AG04450 (cell line): ENCODE measurements at regions not wholly inside any gene's neighbourhood (a gene's known extent, or its start where the extent isn't known, plus 50 kb on each side); places are given as distances from the start of the nearest gene placed in this dataset.

Experiments
- CTCF ChIA-PET: fragments of 300-600, 350-600 bp; formaldehyde crosslinking; extraction: SDS; loops from one replicate; lab custom pipeline; 2022; ENCODE audit warnings: antibody characterized with exemption, inconsistent platforms; lab: Charles Lee
- POLR2A ChIA-PET: fragments of 350-600 bp; formaldehyde crosslinking; extraction: SDS; loops from one replicate; lab custom pipeline; 2021; ENCODE audit warnings: antibody characterized with exemption, inconsistent platforms; lab: Yijun Ruan, JAX
- DNase-seq: peaks from one replicate; pipeline ENCODE4 v3.0.0-alpha.2; 2011; ENCODE audit warnings: low read depth, low spot score
- H3K27ac ChIP-seq: one replicate; pipeline ENCODE4 v1.5.1; 2012; ENCODE audit warnings: low read depth, low read length, control low read depth
- H3K27me3 ChIP-seq: one replicate; pipeline ENCODE4 v1.6.0; 2012; ENCODE audit warnings: low read length; ENCODE audit not compliant: control insufficient read depth, insufficient read depth
- H3K4me3 ChIP-seq: 2 replicates; pipeline ENCODE4 v1.5.1; 2011; ENCODE audit warnings: mild to moderate bottlenecking, low read depth, low read length, control low read depth
- H3K9me3 ChIP-seq: 2 replicates; pipeline ENCODE4 v1.5.1; 2012; ENCODE audit warnings: low read length; ENCODE audit not compliant: control insufficient read depth, insufficient read depth
- CTCF ChIP-seq: IDR thresholded peaks from 2 replicates; pipeline ENCODE4 v1.5.1; 2011; ENCODE audit warnings: low read depth, low read length, control low read depth, inconsistent platforms

GRCh38 chr9:135344523-135344901 lies 135.1 kb upstream of the PPP1R26 start:
- TF ChIP-seq CTCF: no peak
- ChIA-PET CTCF (interaction anchor here (0.9 to 1.6 kb wide), 2 partner anchors 115 to 258 kb away, joined by 4 to 5 read pairs; no protein-coding TSS in a partner anchor), POLR2A (no interaction called here)
- Histone ChIP-seq H3K9me3 (no peaks in the 10 kb centered on the region; the same call in 1 of the 2 replicates), H3K27me3 (peaks cover 4% of the 10 kb centered on the region), H3K4me3 (no peak overlapping the region), H3K27ac (no peak overlapping the region)
- DNase-seq: no peak

GRCh38 chr9:135344915-135345500 lies 134.6 kb upstream of the PPP1R26 start:
- Histone ChIP-seq H3K4me3 (no peak overlapping the region), H3K9me3 (no peaks in the 10 kb centered on the region; the same call in 1 of the 2 replicates), H3K27me3 (peaks cover 4% of the 10 kb centered on the region), H3K27ac (no peak overlapping the region)
- TF ChIP-seq CTCF: no peak
- POLR2A ChIA-PET: no interaction called here
- DNase-seq: no peak
- CTCF ChIA-PET: interaction anchor here (0.6 to 0.9 kb wide), 2 partner anchors 114 to 298 kb away, joined by 4 to 5 read pairs; no protein-coding TSS in a partner anchor

GRCh38 chr9:135345775-135346433 lies 133.7 kb upstream of the PPP1R26 start:
- ChIA-PET CTCF (interaction anchor here (0.6 kb wide), 1 partner anchor 298 kb away, joined by 5 read pairs; no protein-coding TSS in a partner anchor), POLR2A (no interaction called here)
- no peak for TF ChIP-seq CTCF
- no peak for DNase-seq
- peaks cover 2% of the 10 kb centered on the region for H3K27me3 ChIP-seq
- no peaks in the 10 kb centered on the region; the same call in 1 of the 2 replicates for H3K9me3 ChIP-seq
- no peak overlapping the region for H3K4me3 ChIP-seq
- no peak overlapping the region for H3K27ac ChIP-seq

- TF ChIP-seq CTCF: no peak
- Histone ChIP-seq H3K4me3 (no peak overlapping the region), H3K27me3 (peaks cover 2% of the 10 kb centered on the region), H3K27ac (no peak overlapping the region), H3K9me3 (no peaks in the 10 kb centered on the region; the same call in 1 of the 2 replicates)
- POLR2A ChIA-PET: no interaction called here
- no peak for DNase-seq
- CTCF ChIA-PET: no interaction called here
Observed at GRCh38 chr9:135346438-135347050, 133.0 kb upstream of the PPP1R26 start.

- no peak overlapping the region for H3K27ac ChIP-seq
- ChIA-PET CTCF (no interaction called here), POLR2A (no interaction called here)
- H3K27me3 ChIP-seq: peaks cover 2% of the 10 kb centered on the region
- no peak for DNase-seq
- H3K9me3 ChIP-seq: peaks cover 4% of the 10 kb centered on the region
- no peak overlapping the region for H3K4me3 ChIP-seq
- TF ChIP-seq CTCF: no peak
Observed at GRCh38 chr9:135347461-135347860, 132.1 kb upstream of the PPP1R26 start.
